RWPE1 (cell line): ENCODE measurements at regions not wholly inside any gene's neighbourhood (a gene's known extent, or its start where the extent isn't known, plus 50 kb on each side); places are given as distances from the start of the nearest gene placed in this dataset.

ENCODE experiments used
- CTCF ChIA-PET: fragments of 350-600 bp; sonication (Branson Sonifier 250); formaldehyde crosslinking; extraction: SDS; loops from one replicate; lab custom pipeline; 2021; lab: Yijun Ruan, JAX
- POLR2A ChIA-PET: fragments of 400-600 bp; formaldehyde crosslinking; extraction: SDS; loops from one replicate; lab custom pipeline; 2020; ENCODE audit warnings: antibody characterized with exemption; ENCODE audit not compliant: low non-redundant PET; lab: Yijun Ruan, JAX
- DNase-seq: peaks from one replicate; pipeline ENCODE4 v3.0.0; 2012; ENCODE audit warnings: low spot score
- H3K27ac ChIP-seq: fragments of 450-650 bp; 2 replicates; pipeline ENCODE4 v1.5.1; 2017
- CTCF ChIP-seq: fragments of 450-650 bp; conservative IDR thresholded peaks from 2 replicates; pipeline ENCODE4 v1.5.1; 2017; ENCODE audit warnings: low read depth, mild to moderate bottlenecking

GRCh38 chr19:57050863-57051262 lies 68.9 kb upstream of the USP29 start:
- no peak for DNase-seq
- ChIA-PET POLR2A (no interaction called here), CTCF (no interaction called here)
- H3K27ac ChIP-seq: no peak overlapping the region
- no peak for TF ChIP-seq CTCF

GRCh38 chr19:57052081-57052480 lies 67.7 kb upstream of the USP29 start:
- H3K27ac ChIP-seq: no peak overlapping the region
- ChIA-PET POLR2A (no interaction called here), CTCF (no interaction called here)
- DNase-seq: no peak
- no peak for TF ChIP-seq CTCF

DNA sequence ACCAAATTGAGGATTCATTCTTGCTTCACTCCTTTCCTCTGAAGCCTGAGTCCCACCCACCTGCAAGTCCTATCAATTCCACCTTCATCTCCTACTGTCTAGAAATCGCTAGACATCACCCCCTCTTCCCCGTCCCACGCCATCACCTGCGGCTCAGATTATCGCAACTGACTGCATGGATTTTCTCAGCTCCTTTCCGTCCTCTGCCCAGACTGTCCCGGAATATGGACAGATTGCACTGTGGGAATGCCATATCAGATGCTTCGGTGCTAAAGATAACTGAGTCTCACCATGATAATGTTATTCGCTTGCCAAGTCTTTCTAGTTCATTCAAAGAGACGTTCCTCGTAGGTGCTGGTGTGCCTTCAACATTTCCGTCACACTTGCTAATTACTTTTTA lies 66.4 kb upstream of the USP29 start:
- CTCF ChIA-PET: no interaction called here
- no peak overlapping the region for H3K27ac ChIP-seq
- no peak for DNase-seq
- POLR2A ChIA-PET: no interaction called here
- no peak for TF ChIP-seq CTCF

DNA sequence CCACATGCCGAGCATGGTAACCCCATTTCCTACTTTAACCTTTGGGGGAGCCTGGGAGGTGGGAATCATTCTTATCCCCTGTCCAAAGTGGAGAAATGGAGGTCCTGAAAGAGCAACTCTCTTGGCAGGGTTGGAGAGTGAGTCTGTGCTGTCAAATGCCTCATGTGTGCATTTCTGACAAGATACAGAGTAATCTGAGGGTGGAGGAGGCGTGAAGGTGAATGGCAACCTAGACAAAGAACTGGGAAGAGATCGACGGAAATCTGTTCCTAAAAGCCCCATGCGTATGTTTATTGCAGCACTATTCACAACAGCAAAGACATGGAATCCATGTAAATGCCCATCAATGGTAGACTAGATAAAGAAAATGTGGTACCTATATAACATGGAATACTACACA lies 63.8 kb upstream of the USP29 start:
- no peak overlapping the region for H3K27ac ChIP-seq
- CTCF ChIA-PET: no interaction called here
- no peak for DNase-seq
- POLR2A ChIA-PET: no interaction called here
- no peak for TF ChIP-seq CTCF

DNA sequence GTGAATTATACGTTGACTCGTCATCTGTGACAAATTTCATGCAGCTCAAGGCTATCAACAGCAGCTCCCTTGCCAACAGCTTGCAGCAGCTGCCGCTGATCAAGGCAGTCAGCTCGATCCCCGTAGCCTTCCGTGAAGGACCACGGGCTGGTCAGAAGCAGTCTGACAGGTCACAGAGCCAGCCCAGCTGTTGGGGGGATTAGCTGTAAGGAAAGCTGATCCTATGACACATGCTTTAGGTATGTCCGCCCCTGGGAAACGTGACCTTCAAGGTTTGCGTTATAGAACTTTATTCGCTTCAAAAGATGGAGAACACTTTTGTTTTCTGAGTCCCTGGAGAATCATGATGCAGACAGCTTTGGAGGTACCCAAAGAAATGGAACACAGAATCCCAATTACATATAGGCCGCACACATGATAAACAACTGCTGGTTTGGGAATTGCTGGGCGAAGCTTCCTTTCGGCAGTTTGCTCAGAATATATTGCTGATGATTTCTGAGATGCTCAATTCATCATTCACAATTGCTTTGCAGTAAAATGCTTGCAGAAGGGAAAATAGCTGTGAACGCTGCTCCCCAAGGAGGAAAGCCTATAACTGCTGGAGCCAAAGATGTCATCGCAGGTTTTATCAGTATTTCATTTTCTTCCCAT lies 62.6 kb upstream of the USP29 start:
- POLR2A ChIA-PET: no interaction called here
- CTCF ChIA-PET: no interaction called here
- no peak overlapping the region for H3K27ac ChIP-seq
- no peak for DNase-seq
- no peak for TF ChIP-seq CTCF

DNA sequence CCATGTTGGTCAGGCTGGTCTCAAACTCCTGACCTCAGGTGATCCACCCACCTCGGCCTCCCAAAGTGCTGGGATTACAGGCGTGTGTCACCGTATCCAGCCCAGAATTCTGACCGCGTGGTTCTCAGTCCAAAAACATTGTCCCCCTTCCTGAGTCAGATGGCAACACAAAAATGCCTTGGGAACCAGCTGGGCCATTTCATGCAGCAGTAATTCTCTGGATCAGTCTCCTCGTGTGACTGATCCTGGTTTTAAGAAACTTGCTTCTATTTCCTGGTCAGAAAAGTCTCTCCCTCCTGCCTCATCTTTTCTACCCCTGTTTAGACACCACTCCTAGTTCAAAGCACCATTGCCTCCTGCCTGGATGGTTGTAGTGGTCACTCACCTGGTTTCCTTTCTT lies 60.9 kb upstream of the USP29 start:
- no peak for DNase-seq
- no peak overlapping the region for H3K27ac ChIP-seq
- no peak for TF ChIP-seq CTCF
- ChIA-PET POLR2A (interaction anchor here (0.6 kb wide), 1 partner anchor 13 kb away, joined by 3 read pairs; no protein-coding TSS in a partner anchor), CTCF (no interaction called here)

DNA sequence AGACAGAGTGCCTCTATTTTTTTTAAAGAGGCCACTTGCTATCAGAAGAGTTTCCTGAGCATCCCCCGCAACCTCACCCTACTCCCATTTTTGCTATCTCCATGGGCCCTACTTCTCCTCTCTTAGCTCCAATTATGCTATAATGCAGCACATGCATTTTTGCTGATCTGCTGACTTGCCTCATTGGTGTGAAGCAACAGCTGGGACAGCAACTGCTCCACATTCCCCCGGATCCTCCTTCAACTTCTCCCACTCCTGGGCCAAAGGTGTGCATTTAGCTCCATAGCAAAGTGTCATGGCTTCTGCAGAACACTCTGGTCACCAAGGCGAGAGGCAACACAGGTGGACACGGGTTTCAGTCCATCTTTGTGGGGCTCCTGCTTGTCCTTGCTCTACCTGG lies 56.7 kb upstream of the USP29 start:
- POLR2A ChIA-PET: no interaction called here
- DNase-seq: no peak
- no peak for TF ChIP-seq CTCF
- no peak overlapping the region for H3K27ac ChIP-seq
- CTCF ChIA-PET: no interaction called here
